Ecto neural progenitor cell (in vitro differentiated cells): ENCODE measurements at regions not wholly inside any gene's neighbourhood (a gene's known extent, or its start where the extent isn't known, plus 50 kb on each side); places are given as distances from the start of the nearest gene placed in this dataset.

Source experiments
- DNase-seq: peaks from one replicate; pipeline ENCODE4 v3.0.0-alpha.2; 2018; ENCODE audit warnings: low spot score

DNA sequence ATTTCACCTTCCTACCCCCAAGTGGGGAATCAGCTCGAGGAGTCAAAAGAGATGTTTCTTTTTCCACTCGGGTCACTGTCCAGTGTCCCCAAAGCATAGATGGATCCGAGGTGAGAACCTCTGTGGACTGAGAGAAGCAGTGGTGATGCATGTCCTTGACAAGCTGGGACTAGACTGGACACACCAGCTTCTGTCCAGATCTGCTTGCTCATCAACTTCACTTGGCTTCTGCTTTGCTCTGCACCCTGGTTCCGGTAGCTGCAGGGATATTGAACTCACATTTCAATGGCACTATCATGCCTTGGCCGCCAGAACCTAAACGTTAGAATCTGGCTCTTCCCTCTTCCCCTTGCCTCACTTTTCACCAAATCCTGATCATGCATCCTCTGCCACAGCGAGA is 50.3 kb upstream of the CXCL12 start:
- peak; percentile 17 for DNase-seq

- DNase-seq: peak; percentile 23
Observed at GRCh38 chr10:44436240-44436639, 51.3 kb upstream of the CXCL12 start.

DNA sequence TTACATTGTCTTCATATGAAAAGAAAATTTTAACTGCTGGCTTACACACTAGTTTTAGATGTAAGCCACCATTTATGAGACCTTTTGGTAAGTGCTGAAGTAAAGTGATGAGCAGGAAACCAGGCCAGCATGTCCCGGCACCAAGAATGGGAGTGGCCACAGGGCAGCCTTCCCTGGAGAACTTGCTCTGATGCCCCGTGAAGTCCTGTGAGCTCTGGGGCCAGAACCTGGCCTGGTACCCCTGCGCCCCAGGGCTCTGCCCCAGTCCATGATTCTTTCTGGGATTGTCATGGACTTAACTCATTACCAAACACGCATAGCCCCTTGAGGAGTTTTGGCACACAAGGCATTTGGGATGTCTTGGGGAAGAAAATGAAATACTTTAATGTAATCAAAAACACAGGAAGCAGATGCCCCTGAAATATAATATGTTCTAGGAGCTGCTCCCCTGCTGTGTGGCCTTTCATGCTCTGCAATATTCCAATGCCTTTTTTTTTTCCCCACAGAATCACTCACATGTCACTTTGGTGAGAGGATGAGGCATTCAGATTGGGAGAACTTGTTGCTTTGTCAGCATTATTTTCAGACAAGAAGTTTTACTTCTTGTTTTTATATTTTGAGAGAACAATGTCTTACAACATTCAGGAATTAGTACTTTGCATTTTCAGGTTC is 53.1 kb upstream of the CXCL12 start:
- no peak for DNase-seq

- peak; percentile 27 for DNase-seq
Observed at GRCh38 chr10:44439239-44439957, 54.5 kb upstream of the CXCL12 start.

DNA sequence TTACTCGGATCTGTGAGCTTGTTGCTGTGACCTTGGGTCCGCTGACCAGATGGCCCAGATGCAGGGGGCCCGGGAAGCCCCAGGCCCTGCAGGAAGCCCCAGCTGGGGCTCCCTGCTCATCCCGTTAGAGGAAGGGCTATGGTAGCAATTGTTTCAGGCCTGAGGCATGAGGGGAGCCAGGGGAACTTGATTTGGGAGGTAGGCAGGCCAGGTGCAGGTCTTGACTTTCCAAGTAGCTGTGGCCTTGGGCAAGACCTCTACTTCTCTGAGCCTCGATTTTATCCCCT is 55.0 kb upstream of the CXCL12 start:
- DNase-seq: no peak

DNA sequence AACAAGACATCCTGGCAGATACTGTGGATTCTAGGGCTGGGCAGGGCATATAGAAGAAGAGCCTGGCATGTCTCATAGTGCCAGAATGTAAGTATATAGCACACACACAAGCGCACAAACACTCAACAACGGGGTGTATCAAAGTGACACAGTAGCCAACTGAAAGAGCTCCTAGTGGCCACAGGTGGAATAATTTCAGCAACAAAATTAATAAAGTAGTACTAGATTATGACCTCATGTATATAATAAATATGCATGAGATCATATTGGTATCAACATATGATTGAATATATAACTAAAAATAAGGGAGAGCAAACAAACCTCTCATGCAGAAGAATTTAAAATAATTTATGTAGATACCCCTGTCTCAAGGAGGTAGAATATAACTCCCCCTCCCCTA is 72.4 kb upstream of the CXCL12 start:
- no peak for DNase-seq

- DNase-seq: no peak
Observed at GRCh38 chr10:44458671-44459413, 73.9 kb upstream of the CXCL12 start.

- DNase-seq: no peak
Observed at GRCh38 chr10:44459671-44460070, 74.8 kb upstream of the CXCL12 start.

DNA sequence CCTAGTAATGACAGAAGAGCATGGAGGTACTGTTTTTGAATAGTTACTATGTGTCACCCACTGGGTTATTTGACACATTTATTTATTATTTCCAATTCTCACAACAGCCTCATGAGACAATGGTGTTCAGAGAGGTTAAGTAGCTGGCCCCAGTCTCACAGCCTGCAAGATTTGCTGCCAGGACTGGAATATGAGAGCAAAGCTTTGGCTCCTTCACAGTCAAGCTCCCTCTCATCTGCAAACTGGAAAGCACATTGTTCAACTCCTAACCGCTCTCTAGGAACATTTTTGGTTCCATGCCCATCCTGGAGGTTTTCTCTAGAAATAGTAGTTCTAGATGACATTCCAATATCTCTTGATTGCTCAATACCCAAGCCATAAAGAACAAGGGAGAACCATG is 75.5 kb upstream of the CXCL12 start:
- DNase-seq: no peak

GRCh38 chr10:44462338-44462914 is 77.5 kb upstream of the CXCL12 start:
- no peak for DNase-seq

DNA sequence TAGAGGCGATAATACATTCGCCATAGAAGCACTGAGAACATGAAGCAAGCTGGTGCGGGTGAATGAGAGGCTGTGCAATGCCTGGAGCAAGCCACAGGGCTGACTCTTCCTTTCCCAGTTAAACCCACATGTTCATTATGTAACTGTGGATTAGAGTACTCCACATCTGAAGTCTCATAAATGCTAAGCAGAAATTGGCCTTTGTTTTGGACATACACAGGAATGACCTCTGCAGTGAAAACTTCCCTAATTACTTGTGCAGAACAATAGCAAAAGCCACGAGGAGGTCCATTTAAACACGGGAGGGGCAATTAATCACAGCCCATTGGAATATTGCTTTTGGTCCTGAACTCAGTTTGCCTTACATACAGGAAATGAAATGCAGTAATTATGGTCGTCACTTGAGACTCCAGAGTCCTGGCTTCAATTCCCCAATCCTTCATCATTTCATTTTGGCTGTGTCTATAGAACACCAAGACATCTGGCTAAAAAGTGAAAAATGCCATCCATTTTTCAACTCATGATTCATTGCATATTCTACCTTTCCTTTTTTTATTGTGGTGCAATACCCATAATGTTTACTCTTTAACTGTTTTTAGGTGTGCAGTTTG is 78.7 kb upstream of the CXCL12 start:
- no peak for DNase-seq

GRCh38 chr10:44464503-44464902 is 79.6 kb upstream of the CXCL12 start:
- no peak for DNase-seq

DNA sequence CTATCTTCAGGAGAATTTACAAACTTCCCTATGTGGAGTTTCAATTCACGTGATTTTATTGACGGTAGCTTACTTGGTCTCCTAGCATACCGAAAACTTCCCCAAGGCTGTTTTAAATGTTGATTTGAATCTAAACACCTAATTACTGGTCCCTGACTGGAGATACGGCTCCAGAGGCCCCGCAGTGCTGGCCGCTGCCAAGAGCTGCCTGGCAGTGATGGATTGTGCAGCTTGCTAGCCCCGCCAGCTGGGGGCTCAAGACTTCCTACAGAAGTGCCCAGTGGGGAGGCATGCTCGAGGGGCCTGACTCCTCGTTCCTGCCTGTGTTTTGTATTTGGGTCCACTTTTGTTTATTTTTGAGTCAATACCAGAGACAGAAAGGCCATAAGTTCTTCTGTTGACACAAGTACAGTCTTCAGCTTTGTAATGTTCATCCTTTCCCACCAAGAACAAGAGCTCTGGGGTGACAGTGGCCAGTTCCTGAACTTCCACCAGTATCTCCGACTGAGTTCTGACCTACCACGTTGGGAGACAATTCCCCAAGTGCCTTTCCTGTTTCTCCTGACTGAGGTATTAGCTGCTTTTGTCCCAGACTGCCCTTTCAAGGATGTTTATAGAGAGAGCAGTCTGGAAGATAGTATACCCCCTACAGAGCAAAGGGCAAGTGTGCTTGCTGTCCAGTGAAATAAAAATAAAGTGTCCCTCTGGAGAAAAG is 80.7 kb upstream of the CXCL12 start:
- DNase-seq: no peak

DNA sequence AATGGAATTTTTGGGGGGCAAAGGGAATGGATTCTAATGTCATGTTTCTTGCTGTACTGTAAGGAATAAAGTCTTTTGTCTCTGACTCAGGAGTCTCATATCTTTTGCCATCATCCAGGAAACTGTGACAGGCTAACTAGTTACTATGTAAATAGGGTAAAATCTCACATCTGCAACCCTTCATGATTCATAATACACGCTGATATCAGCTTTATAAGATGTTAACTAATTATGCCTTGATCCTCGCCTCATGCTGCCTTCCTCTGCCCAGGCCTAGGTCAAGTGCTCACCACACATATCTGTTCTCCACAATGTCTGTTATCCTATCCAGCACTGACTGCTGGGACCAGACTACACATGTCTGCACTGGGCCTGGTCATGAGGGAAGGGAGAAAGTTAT is 81.3 kb upstream of the CXCL12 start:
- DNase-seq: no peak

DNA sequence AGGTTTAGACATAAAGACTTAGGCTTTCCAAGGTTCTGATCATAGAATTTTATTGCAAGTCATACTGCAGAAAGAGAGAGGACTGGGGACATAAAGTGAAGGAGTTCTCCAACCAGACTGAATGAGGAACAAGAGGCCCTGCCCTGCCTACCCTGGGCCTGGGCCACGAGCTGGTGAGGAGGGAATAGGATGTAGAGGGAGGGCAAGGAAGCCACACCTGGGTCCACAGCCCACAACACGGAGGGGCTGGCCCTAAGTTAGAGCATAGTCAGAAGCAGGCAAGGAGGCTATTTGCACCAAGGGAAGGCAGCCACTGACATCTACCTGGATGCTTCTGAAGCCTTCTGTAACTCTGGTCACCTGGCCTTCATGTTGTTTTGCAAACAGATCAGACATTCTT is 82.2 kb upstream of the CXCL12 start:
- no peak for DNase-seq

GRCh38 chr10:44467900-44468299 is 83.0 kb upstream of the CXCL12 start:
- DNase-seq: no peak

GRCh38 chr10:44468525-44468924 is 83.6 kb upstream of the CXCL12 start:
- DNase-seq: no peak

GRCh38 chr10:44468965-44469364 is 84.1 kb upstream of the CXCL12 start:
- DNase-seq: no peak

DNA sequence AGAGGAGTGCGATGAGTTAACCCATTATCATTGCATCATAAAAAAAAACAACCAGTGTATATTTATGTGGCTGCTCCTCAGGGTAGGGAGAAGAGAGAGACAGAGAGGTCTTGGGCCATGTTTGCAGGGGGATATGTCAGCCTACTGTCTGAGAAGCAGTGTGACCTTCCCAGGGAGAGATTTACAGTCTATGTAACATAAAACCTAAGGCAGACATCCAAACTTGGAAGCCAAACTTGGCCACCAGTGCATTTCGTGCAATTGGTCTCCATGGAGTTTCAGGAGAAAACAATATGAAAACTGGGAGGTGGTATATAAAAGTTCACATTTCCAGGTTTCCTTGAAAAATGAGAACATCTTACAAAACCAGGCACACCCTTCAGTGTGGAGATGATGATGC is 85.9 kb upstream of the CXCL12 start:
- DNase-seq: no peak

DNA sequence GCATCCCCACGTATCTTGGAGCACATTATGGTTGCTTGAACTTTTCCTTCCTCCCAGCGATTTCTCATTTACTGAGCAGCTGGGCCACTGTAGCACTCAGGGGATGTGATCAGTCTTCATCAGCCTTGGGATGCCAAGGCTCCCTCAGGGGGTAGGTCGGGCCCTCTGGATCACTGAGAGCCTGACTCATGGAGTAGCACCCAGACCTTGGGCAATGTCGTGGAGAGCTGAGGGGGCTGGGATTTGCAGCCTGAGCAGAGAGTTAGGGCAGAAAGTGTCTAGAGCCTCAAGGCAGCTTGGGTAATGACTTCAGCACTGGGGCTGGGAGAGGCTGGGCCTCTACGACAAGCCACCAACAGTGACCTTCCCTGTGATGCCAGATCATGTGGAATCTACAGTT is 86.5 kb upstream of the CXCL12 start:
- DNase-seq: no peak

GRCh38 chr10:44473146-44473545 is 88.2 kb upstream of the CXCL12 start:
- DNase-seq: no peak

GRCh38 chr10:44476409-44477045 is 91.6 kb upstream of the CXCL12 start:
- DNase-seq: no peak
